Muscle layer of colon (tissue), 2 donors: ENCODE measurements at regions not wholly inside any gene's neighbourhood (a gene's known extent, or its start where the extent isn't known, plus 50 kb on each side); places are given as distances from the start of the nearest gene placed in this dataset.

Experiments
- H3K27ac ChIP-seq: one replicate; pipeline ENCODE4 v1.7.0; 2013; ENCODE audit warnings: low read depth, mild to moderate bottlenecking, low read length, moderate library complexity
- H3K27me3 ChIP-seq, 2 donors: one replicate each; pipeline ENCODE4 v1.7.0; 2013; ENCODE audit warnings: low read length in 2 of 2, mild to moderate bottlenecking in 2 of 2; ENCODE audit not compliant: insufficient read depth in 2 of 2, control insufficient read depth in 1 of 2
- H3K36me3 ChIP-seq: one replicate; pipeline ENCODE4 v1.7.0; 2013; ENCODE audit warnings: mild to moderate bottlenecking, low read length; ENCODE audit not compliant: insufficient read depth
- H3K4me1 ChIP-seq: one replicate; pipeline ENCODE4 v1.7.0; 2013; ENCODE audit warnings: mild to moderate bottlenecking, low read length; ENCODE audit not compliant: insufficient read depth
- H3K4me3 ChIP-seq, 2 donors: one replicate each; pipeline ENCODE4 v1.7.0; 2013; ENCODE audit warnings: low read length in 2 of 2, low read depth in 1 of 2, mild to moderate bottlenecking in 1 of 2, moderate library complexity in 1 of 2
- H3K9ac ChIP-seq: one replicate; pipeline ENCODE4 v1.7.0; 2013; ENCODE audit warnings: low read length
- H3K9me3 ChIP-seq: one replicate; pipeline ENCODE4 v1.7.0; 2013; ENCODE audit warnings: mild to moderate bottlenecking, low read length
- donor health status: abdominal sarcoma.
- donor health status: Adenocarcinoma of cecum.

GRCh38 chr2:41068740-41069139 lies 616.9 kb upstream of the SLC8A1 start:
- Histone ChIP-seq H3K27me3 (no peaks in the 10 kb centered on the region), H3K4me1 (peaks cover 5% of the 10 kb centered on the region), H3K4me3 (no peak overlapping the region)

DNA sequence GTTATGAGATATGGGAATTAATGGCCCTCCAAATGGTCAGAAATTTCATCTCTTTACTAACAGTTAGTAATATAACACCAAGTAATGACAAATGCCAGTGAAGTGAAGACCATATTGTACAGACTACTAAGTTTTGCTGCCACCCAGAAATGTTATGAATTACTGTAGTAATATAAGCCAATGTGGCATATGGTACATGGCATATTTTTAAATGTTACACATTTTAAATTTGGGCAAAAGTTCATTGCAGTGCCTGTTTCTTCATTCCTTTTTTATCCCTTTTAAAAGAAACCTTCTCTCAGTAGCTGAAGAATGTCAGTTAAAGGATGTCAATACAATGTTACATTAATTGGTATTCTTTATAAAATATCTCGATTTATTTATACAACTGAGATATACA lies 626.5 kb upstream of the SLC8A1 start:
- Histone ChIP-seq H3K27ac (no peak overlapping the region), H3K9me3 (no peaks in the 10 kb centered on the region), H3K4me3 (no peak overlapping the region), H3K36me3 (no peaks in the 10 kb centered on the region), H3K9ac (no peak overlapping the region), H3K4me1 (no peaks in the 10 kb centered on the region), H3K27me3 (no peaks in the 10 kb centered on the region)

More at GRCh38 chr2:41068740-41069139, 616.9 kb upstream of the SLC8A1 start:
- H3K36me3 ChIP-seq = no peaks in the 10 kb centered on the region
- H3K9me3 ChIP-seq = no peaks in the 10 kb centered on the region
- H3K27ac ChIP-seq = no peak overlapping the region
- H3K9ac ChIP-seq = no peak overlapping the region

DNA sequence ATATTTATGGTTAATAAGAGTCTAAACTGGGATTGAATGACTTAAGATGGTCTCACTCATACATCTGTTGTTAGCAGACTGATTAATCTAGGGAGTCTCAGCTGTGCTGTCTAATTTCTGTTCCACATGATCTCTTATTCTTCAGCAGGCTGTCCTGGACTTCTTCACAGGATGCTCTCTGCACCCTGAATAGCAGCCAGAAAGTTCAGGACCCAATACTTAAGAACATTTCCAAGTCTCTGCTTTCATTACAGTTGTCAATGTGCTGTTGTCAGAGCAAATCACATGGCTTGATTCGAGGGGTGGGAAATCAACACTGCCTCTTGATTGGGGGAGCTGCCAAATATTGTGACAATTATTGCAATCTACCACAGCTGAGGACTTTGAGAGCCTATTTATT lies 627.1 kb upstream of the SLC8A1 start:
- Histone ChIP-seq H3K9me3 (no peaks in the 10 kb centered on the region), H3K4me1 (no peaks in the 10 kb centered on the region), H3K4me3 (no peak overlapping the region), H3K27me3 (no peaks in the 10 kb centered on the region), H3K36me3 (no peaks in the 10 kb centered on the region), H3K9ac (no peak overlapping the region), H3K27ac (no peak overlapping the region)

DNA sequence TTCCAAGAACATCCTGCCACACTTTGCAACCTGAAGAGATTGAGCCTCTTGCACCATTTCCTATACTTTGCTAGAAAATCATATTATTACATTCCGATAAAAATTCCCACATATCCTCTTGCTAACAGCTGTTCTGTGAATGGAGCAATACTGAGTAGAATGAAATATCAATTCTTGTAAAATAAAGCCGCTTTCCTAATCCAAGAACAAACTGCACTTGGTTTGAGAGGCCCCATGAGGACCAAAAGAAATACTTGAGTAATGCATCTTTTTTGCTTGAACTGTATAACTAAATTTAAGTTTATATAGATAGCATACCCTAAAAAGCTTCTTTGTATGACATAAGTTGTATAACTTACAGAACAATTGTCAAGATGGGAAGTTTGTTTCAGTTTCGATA lies 632.4 kb upstream of the SLC8A1 start:
- Histone ChIP-seq H3K4me3 (no peak overlapping the region), H3K27me3 (no peaks in the 10 kb centered on the region), H3K36me3 (no peaks in the 10 kb centered on the region), H3K9me3 (no peaks in the 10 kb centered on the region), H3K4me1 (no peaks in the 10 kb centered on the region), H3K9ac (no peak overlapping the region), H3K27ac (no peak overlapping the region)

DNA sequence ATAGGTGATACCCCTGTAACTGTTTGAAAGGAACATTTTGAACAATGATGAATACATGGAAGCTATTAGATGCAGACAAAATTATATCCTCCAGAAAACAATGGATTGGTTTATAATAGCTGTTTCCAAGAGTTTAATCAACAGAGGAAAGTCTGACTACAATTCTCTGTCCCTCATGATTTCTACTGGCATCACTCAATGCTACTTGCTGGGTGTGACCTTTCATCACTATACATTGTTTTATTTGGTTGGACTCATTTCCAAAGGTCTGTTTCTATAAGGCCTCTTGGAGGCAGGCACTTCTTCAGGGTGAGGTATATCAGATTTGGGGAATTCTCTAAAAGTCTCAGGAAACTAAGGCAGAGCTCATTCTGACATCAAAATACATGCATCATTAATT lies 636.1 kb upstream of the SLC8A1 start:
- H3K9ac ChIP-seq = no peak overlapping the region
- no peaks in the 10 kb centered on the region for H3K36me3 ChIP-seq
- no peak overlapping the region for H3K4me3 ChIP-seq
- no peaks in the 10 kb centered on the region for H3K27me3 ChIP-seq
- no peak overlapping the region for H3K27ac ChIP-seq
- no peaks in the 10 kb centered on the region for H3K9me3 ChIP-seq
- H3K4me1 ChIP-seq = no peaks in the 10 kb centered on the region

GRCh38 chr2:41101281-41101680 lies 649.4 kb upstream of the SLC8A1 start:
- H3K4me1 ChIP-seq = peaks cover 18% of the 10 kb centered on the region
- no peak overlapping the region for H3K4me3 ChIP-seq
- no peak overlapping the region for H3K27ac ChIP-seq
- H3K36me3 ChIP-seq = no peaks in the 10 kb centered on the region
- no peaks in the 10 kb centered on the region for H3K9me3 ChIP-seq
- no peak overlapping the region for H3K9ac ChIP-seq
- no peaks in the 10 kb centered on the region for H3K27me3 ChIP-seq

DNA sequence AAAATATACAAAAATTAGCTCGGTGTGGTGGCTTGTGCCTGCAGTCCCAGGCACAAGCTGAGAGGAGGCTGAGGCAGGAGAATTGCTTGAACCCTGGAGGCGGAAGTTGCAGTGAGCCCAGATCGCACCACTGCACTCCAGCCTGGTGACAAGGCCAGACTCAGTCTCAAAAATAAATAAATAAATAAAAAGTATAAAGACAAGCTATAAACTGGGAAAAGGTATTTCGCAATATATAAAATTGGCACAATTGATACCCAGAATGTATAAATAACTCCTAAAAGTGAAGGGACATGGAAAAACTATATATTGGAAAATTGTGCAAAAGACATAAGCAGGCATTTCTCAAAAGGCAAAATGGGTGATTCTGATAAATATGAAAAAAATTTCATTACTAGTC lies 657.9 kb upstream of the SLC8A1 start:
- Histone ChIP-seq H3K36me3 (no peaks in the 10 kb centered on the region), H3K27me3 (no peaks in the 10 kb centered on the region), H3K4me3 (no peak overlapping the region), H3K27ac (no peak overlapping the region), H3K4me1 (no peaks in the 10 kb centered on the region), H3K9me3 (no peaks in the 10 kb centered on the region), H3K9ac (no peak overlapping the region)

GRCh38 chr2:41111836-41112627 lies 660.1 kb upstream of the SLC8A1 start:
- no peak overlapping the region for H3K4me3 ChIP-seq
- H3K27ac ChIP-seq = no peak overlapping the region
- H3K27me3 ChIP-seq = no peaks in the 10 kb centered on the region
- H3K9me3 ChIP-seq = no peaks in the 10 kb centered on the region
- H3K4me1 ChIP-seq = no peaks in the 10 kb centered on the region
- H3K36me3 ChIP-seq = no peaks in the 10 kb centered on the region
- H3K9ac ChIP-seq = no peak overlapping the region

DNA sequence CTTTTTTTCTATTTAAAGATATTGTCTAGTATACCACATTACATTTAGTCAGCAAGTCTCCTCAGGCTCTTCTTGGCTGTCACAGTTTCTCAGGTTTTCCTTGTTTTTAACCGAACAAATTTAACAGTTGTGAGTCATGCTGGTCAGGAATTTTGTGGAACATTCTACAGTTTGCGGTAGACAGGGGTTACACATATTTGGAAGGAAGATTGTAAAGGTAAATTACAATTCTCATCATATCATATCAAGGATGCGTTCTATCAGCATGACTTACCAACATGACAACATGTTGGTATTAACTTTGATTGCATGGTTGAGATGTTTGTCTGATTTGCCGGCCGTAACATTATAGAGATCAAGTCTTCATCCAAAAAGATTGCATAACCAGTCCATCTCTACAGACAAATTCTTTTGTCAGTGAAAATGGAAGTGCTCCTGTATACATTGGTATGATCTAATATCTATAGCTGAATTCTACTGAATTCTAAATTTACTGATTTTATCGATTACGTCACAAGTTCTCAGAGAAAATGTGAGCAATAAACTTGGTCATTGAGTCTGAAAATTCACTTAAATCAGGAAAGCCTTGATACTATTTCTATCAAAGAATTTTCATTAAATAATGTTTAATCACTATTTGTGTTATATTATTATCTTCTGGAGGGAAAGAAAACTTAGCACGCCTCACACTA lies 664.4 kb upstream of the SLC8A1 start:
- Histone ChIP-seq H3K27me3 (no peaks in the 10 kb centered on the region), H3K9me3 (no peaks in the 10 kb centered on the region), H3K36me3 (no peaks in the 10 kb centered on the region), H3K9ac (no peak overlapping the region), H3K4me3 (no peak overlapping the region), H3K27ac (no peak overlapping the region), H3K4me1 (no peaks in the 10 kb centered on the region)

DNA sequence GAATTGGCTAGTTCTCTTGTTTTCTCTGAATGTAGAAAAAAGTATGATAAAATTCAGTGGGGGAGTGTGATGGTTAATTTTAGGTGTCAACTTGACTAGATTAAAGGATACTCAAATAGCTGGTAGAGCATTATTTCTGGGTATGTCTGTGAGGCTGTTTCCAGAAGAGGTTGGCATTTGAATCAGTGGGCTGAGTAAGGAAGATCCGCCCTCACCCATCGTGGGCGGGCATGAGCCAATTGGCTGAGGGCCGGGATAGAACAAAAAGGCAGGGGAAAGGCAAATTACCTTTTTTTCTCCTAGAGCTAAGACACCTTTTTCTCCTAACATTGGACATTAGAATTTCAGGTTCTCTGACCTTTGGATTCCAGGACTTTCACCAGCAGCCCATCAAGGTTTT lies 667.6 kb upstream of the SLC8A1 start:
- H3K4me3 ChIP-seq = no peak overlapping the region
- H3K27ac ChIP-seq = no peak overlapping the region
- H3K9me3 ChIP-seq = no peaks in the 10 kb centered on the region
- no peak overlapping the region for H3K9ac ChIP-seq
- H3K4me1 ChIP-seq = no peaks in the 10 kb centered on the region
- H3K36me3 ChIP-seq = no peaks in the 10 kb centered on the region
- H3K27me3 ChIP-seq = no peaks in the 10 kb centered on the region

DNA sequence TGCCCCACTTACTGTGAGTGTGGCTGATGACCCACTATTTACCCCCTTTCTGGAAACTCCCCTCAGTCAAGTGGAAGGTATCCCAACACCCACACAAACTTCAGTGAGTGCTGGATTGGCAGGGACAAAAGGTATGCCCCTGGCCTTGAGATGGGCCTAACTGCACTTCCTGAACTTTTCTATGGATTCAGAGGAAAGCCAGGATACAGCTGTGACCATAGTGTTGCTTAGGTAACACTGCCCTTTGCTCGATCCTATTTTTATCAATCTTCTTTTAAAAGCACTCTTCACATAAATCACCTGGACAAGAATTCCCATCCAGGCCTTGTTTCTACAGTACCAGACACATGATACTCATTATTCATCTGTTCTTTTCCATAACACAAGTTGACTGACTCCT lies 671.5 kb upstream of the SLC8A1 start:
- no peaks in the 10 kb centered on the region for H3K36me3 ChIP-seq
- H3K27me3 ChIP-seq = no peaks in the 10 kb centered on the region
- H3K4me1 ChIP-seq = no peaks in the 10 kb centered on the region
- H3K27ac ChIP-seq = no peak overlapping the region
- no peak overlapping the region for H3K4me3 ChIP-seq
- H3K9ac ChIP-seq = no peak overlapping the region
- no peaks in the 10 kb centered on the region for H3K9me3 ChIP-seq

DNA sequence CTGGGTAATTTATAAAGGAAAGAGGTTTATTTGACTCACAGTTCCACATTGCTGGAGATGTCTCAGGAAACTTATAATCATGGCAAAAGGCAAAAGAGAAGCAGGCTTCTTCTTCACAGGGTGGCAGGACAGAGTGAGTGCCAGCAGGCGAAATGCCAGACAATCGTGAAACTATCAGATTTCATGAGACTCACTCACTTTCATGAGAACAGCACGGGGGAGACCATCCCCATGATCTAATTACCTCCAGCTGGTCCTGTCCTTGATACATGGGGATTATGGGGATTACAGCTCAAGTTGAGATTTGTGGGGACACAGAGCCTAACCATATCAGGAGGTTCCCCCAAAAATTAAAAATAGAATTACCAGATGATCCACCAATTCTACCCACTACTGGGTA lies 675.5 kb upstream of the SLC8A1 start:
- H3K4me3 ChIP-seq = no peak overlapping the region
- H3K9ac ChIP-seq = no peak overlapping the region
- H3K4me1 ChIP-seq = peaks cover 5% of the 10 kb centered on the region
- no peaks in the 10 kb centered on the region for H3K9me3 ChIP-seq
- no peak overlapping the region for H3K27ac ChIP-seq
- no peaks in the 10 kb centered on the region for H3K36me3 ChIP-seq
- no peaks in the 10 kb centered on the region for H3K27me3 ChIP-seq
